Peyer's patch (tissue), 4 donors: ENCODE measurements at regions not wholly inside any gene's neighbourhood (a gene's known extent, or its start where the extent isn't known, plus 50 kb on each side); places are given as distances from the start of the nearest gene placed in this dataset.

Source experiments
- DNase-seq, 3 donors: peaks; one replicate each; pipeline ENCODE4 v3.0.0-alpha.2; 2017 to 2019
- H3K27ac ChIP-seq, 4 donors: fragments of 200-600 bp; sonication (generic); one replicate each; pipeline ENCODE4 v1.5.1; 2016 to 2019
- H3K27me3 ChIP-seq, 2 donors: fragments of 200-600 bp; sonication (generic); one replicate each; pipeline ENCODE4 v1.5.1; 2019
- H3K36me3 ChIP-seq, 3 donors: fragments of 200-600 bp; sonication (generic); one replicate each; pipeline ENCODE4 v1.5.1; 2016 to 2019
- H3K4me1 ChIP-seq, 4 donors: fragments of 200-600 bp; sonication (generic); one replicate each; pipeline ENCODE4 v1.5.1; 2016 to 2019
- H3K4me3 ChIP-seq, 4 donors: fragments of 200-600 bp; sonication (generic); 1 replicate in 3 of 4; 2 replicates in 1 of 4; pipeline ENCODE4 v1.5.1; 2016 to 2019; ENCODE audit warnings: mild to moderate bottlenecking in 1 of 4
- H3K9me3 ChIP-seq, 4 donors: fragments of 200-600 bp; sonication (generic); one replicate each; pipeline ENCODE4 v1.5.1; 2016 to 2019; ENCODE audit warnings: mild to moderate bottlenecking in 1 of 4
- POLR2A ChIP-seq, 2 donors: fragments of 450-650 bp; IDR thresholded peaks; one replicate each; pipeline ENCODE4 v1.5.1; 2017; ENCODE audit warnings: antibody characterized with exemption in 2 of 2, mild to moderate bottlenecking in 2 of 2, moderate library complexity in 2 of 2
- TF ChIP-seq, protein P1 (sequence below), 6 experiments: fragments of 450-650 bp in 4 of 6; fragments of 200-600 bp in 2 of 6; sonication (generic) in 1 of 6; IDR thresholded peaks; one replicate each; pipeline ENCODE4 v1.5.1; 2017 to 2019; ENCODE audit warnings: antibody characterized with exemption in 6 of 6, mild to moderate bottlenecking in 3 of 6, moderate library complexity in 1 of 6

DNA sequence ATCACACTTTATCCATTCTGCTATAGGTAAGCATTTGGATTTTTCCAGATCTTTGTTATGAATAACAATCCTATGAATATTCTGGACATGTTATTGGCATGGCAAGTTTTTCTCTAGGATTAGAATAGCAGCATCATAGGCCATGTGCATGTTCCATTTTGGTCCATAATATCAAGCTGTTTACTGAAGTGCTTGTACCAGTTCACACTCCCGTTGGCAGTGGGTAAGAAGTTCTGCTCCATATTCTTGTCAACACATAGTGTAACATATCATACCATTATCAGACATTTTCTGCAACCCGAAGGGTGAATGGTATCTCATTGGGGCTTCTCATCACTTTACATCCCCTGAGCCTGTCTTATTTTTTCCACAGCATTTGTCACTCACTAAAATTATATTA is 661.9 kb upstream of the SALL1 start:
- no peaks in the 10 kb centered on the region for H3K27me3 ChIP-seq
- H3K27ac ChIP-seq = no peak overlapping the region
- H3K36me3 ChIP-seq = no peaks in the 10 kb centered on the region
- TF ChIP-seq, protein P1, sequence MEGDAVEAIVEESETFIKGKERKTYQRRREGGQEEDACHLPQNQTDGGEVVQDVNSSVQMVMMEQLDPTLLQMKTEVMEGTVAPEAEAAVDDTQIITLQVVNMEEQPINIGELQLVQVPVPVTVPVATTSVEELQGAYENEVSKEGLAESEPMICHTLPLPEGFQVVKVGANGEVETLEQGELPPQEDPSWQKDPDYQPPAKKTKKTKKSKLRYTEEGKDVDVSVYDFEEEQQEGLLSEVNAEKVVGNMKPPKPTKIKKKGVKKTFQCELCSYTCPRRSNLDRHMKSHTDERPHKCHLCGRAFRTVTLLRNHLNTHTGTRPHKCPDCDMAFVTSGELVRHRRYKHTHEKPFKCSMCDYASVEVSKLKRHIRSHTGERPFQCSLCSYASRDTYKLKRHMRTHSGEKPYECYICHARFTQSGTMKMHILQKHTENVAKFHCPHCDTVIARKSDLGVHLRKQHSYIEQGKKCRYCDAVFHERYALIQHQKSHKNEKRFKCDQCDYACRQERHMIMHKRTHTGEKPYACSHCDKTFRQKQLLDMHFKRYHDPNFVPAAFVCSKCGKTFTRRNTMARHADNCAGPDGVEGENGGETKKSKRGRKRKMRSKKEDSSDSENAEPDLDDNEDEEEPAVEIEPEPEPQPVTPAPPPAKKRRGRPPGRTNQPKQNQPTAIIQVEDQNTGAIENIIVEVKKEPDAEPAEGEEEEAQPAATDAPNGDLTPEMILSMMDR (IDR thresholded peaks at IDR 0.05) = no peak
- no peak for TF ChIP-seq POLR2A (IDR thresholded peaks at IDR 0.05)
- no peak for DNase-seq
- no peaks in the 10 kb centered on the region for H3K9me3 ChIP-seq
- H3K4me1 ChIP-seq = no peaks in the 10 kb centered on the region
- no peak overlapping the region for H3K4me3 ChIP-seq

DNA sequence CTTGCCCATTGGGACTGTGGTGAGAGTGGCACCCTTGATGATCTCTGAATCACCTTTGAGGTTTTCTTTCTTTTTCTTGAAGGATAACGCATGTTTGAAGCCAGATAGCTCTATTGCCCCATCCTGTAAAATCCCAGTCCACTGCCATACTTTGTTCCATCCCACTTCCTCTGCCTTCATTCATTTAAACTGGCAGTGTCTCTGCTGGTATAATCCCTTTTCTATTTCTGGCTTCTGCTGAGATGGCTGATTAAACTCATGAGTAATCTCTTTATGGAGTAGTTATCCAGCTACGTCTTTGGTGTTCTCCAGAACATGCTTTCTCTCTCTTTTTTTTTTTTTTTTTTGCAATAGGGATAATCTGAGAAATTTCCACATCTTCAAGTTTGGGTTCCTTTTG is 656.5 kb upstream of the SALL1 start:
- no peak for DNase-seq

DNA sequence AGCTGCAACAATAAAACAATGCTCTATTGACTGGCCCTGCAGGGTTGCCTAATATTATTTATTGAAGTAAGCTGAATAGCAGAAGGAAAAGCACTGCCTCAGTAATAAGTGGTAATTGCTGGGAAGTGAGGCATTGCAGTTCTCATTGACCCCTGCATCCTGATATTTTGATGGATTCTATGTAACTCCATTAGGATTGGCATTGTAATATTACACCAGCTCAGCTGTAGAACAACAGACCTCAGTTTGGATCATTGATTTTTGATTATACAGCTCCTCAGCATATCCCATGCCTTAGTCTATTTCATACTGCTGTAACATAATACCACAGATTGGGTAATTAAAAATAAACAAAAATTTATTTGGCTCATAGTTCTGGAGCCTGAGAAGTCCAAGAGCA is 650.6 kb upstream of the SALL1 start:
- no peak overlapping the region for H3K27ac ChIP-seq
- H3K4me1 ChIP-seq = no peaks in the 10 kb centered on the region
- no peaks in the 10 kb centered on the region for H3K36me3 ChIP-seq
- DNase-seq = no peak
- TF ChIP-seq, protein P1 (IDR thresholded peaks at IDR 0.05) = no peak
- no peak for TF ChIP-seq POLR2A (IDR thresholded peaks at IDR 0.05)
- H3K4me3 ChIP-seq = no peak overlapping the region
- no peaks in the 10 kb centered on the region for H3K27me3 ChIP-seq
- H3K9me3 ChIP-seq = no peaks in the 10 kb centered on the region

More for the DNA sequence above, 656.5 kb upstream of the SALL1 start:
- Histone ChIP-seq H3K9me3 (no peaks in the 10 kb centered on the region), H3K27ac (no peak overlapping the region), H3K27me3 (no peaks in the 10 kb centered on the region), H3K36me3 (no peaks in the 10 kb centered on the region), H3K4me1 (no peaks in the 10 kb centered on the region), H3K4me3 (no peak overlapping the region)
- TF ChIP-seq, protein P1 (IDR thresholded peaks at IDR 0.05) = no peak
- no peak for TF ChIP-seq POLR2A (IDR thresholded peaks at IDR 0.05)

DNA sequence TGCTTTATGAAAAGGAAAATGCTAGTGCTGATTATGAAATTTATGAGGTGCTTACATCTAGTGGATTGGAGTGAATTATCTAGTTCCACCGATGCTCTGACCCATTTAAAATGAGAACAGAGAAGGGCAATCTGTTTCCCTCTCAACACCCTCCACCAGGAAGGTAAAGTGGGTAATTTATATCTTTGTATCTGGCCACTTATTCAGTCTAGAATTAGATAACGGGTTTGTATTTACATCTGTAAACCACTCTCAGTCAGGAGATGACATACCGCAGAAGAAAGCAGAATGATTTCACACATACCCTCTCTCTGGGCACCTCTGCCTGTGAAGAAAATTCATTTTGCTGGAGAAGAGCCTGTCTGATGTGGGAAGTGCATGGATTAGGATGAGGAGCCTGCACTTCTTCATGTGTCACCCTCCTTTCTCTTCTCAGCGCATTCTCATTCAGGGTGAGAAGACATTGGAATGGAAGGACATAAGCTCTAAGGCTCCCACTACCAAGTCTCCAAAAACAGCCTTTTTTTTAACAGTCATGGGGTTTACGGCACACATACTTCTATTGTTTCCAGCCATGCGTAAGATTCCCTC is 646.7 kb upstream of the SALL1 start:
- H3K36me3 ChIP-seq = no peaks in the 10 kb centered on the region
- no peaks in the 10 kb centered on the region for H3K27me3 ChIP-seq
- H3K4me3 ChIP-seq = no peak overlapping the region
- no peaks in the 10 kb centered on the region for H3K4me1 ChIP-seq
- H3K9me3 ChIP-seq = no peaks in the 10 kb centered on the region
- DNase-seq = no peak
- TF ChIP-seq, protein P1 (IDR thresholded peaks at IDR 0.05) = no peak
- TF ChIP-seq POLR2A (IDR thresholded peaks at IDR 0.05) = no peak
- no peak overlapping the region for H3K27ac ChIP-seq

DNA sequence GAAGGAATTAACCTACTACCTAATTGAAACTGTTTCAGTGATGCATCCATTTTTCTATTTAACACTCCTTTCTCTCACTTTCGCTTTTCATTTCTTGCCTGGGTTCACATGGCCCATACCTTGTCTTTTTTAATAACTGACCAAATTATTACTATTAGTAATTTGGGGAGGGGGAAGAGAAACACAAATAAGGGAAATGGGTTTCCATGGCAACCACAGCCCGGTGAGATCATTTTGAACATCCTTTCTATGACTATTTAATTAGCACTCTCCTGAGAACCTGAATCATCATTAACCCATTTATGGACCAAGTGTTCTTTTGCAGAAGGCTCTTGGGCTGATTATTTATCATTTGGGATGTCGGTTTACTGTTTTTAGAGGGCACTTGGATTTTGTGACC is 628.2 kb upstream of the SALL1 start:
- TF ChIP-seq POLR2A (IDR thresholded peaks at IDR 0.05) = no peak
- TF ChIP-seq, protein P1 (IDR thresholded peaks at IDR 0.05) = no peak
- H3K36me3 ChIP-seq = no peaks in the 10 kb centered on the region
- DNase-seq = no peak
- H3K4me1 ChIP-seq = no peaks in the 10 kb centered on the region
- no peaks in the 10 kb centered on the region for H3K27me3 ChIP-seq
- no peak overlapping the region for H3K27ac ChIP-seq
- H3K4me3 ChIP-seq = no peak overlapping the region
- H3K9me3 ChIP-seq = no peaks in the 10 kb centered on the region
